Neural cell (in vitro differentiated cells): ENCODE measurements at regions not wholly inside any gene's neighbourhood (a gene's known extent, or its start where the extent isn't known, plus 50 kb on each side); places are given as distances from the start of the nearest gene placed in this dataset.

Experiments
- H2AFZ ChIP-seq: fragments of 200-600, 300-800 bp; sonication (generic), shearing (Covaris generic); 2 replicates; pipeline ENCODE4 v1.6.0; 2014; ENCODE audit warnings: low read depth, mild to moderate bottlenecking, antibody characterized with exemption, low read length, moderate library complexity
- H3F3A ChIP-seq: fragments of 200-600 bp; shearing (Covaris generic); 2 replicates; pipeline ENCODE4 v1.6.1; 2016; ENCODE audit warnings: mild to moderate bottlenecking, moderate library complexity, mixed read lengths, antibody characterized with exemption, low read length; ENCODE audit not compliant: insufficient read depth, poor library complexity, severe bottlenecking
- H3K27ac ChIP-seq: fragments of 200-600, 300-800 bp; sonication (generic), shearing (Covaris generic); 2 replicates; pipeline ENCODE4 v1.5.1; 2014; ENCODE audit warnings: mild to moderate bottlenecking, low read length, moderate library complexity
- H3K27me3 ChIP-seq: fragments of 300-800, 200-600 bp; sonication (generic), shearing (Covaris generic); 2 replicates; pipeline ENCODE4 v1.6.0; 2014; ENCODE audit warnings: mild to moderate bottlenecking, low read depth, low read length, moderate library complexity; ENCODE audit not compliant: insufficient read depth
- H3K36me3 ChIP-seq: fragments of 300-800, 200-600 bp; sonication (generic), shearing (Covaris generic); 2 replicates; pipeline ENCODE4 v1.5.1; 2014; ENCODE audit warnings: mild to moderate bottlenecking, antibody characterized with exemption, low read length, moderate library complexity; ENCODE audit not compliant: insufficient read depth
- H3K4me2 ChIP-seq: fragments of 300-800, 200-600 bp; sonication (generic), shearing (Covaris generic); 2 replicates; pipeline ENCODE4 v1.6.0; 2014; ENCODE audit warnings: mild to moderate bottlenecking, low read length
- H3K4me3 ChIP-seq: fragments of 300-800, 200-600 bp; sonication (generic), shearing (Covaris generic); 2 replicates; pipeline ENCODE4 v1.5.1; 2014; ENCODE audit warnings: mild to moderate bottlenecking, low read length, moderate library complexity
- H3K79me2 ChIP-seq: fragments of 200-600 bp; shearing (Covaris generic); replicated peaks from 2 replicates; pipeline ENCODE4 v1.6.0; 2014; ENCODE audit warnings: mild to moderate bottlenecking, low read length, moderate library complexity; ENCODE audit not compliant: insufficient read depth
- H3K9ac ChIP-seq: fragments of 300-800, 200-600 bp; sonication (generic), shearing (Covaris generic); 2 replicates; pipeline ENCODE4 v1.6.1; 2016; ENCODE audit warnings: mild to moderate bottlenecking, low read length, mixed read lengths
- H3K9me2 ChIP-seq: fragments of 200-600 bp; shearing (Covaris generic); 2 replicates; pipeline ENCODE4 v1.6.1; 2016; ENCODE audit warnings: mild to moderate bottlenecking, low read length, mixed read lengths; ENCODE audit not compliant: insufficient read depth
- H3K9me3 ChIP-seq: fragments of 200-600, 300-800 bp; sonication (generic), shearing (Covaris generic); 2 replicates; pipeline ENCODE4 v1.6.1; 2016; ENCODE audit warnings: mild to moderate bottlenecking, mixed run types, low read length, moderate library complexity, mixed read lengths
- H4K20me1 ChIP-seq: fragments of 200-600 bp; shearing (Covaris generic); 2 replicates; pipeline ENCODE4 v1.6.1; 2016; ENCODE audit warnings: mild to moderate bottlenecking, mixed run types; ENCODE audit not compliant: insufficient read depth
- EP300 ChIP-seq: fragments of 450-650 bp; conservative IDR thresholded peaks from 2 replicates; pipeline ENCODE4 v1.6.1; 2014; ENCODE audit warnings: antibody characterized with exemption, mild to moderate bottlenecking, moderate library complexity; ENCODE audit not compliant: poor library complexity, severe bottlenecking
- EZH2 ChIP-seq: fragments of 200-600, 300-800 bp; shearing (Covaris generic), sonication (generic); IDR thresholded peaks from 2 replicates; pipeline ENCODE4 v1.6.1; 2014; ENCODE audit warnings: antibody characterized with exemption, low read length, borderline replicate concordance, mild to moderate bottlenecking; ENCODE audit not compliant: insufficient read depth, poor library complexity, severe bottlenecking
- MXI1 ChIP-seq: fragments of 450-650 bp; conservative IDR thresholded peaks from 2 replicates; pipeline ENCODE4 v1.6.1; 2014; ENCODE audit warnings: antibody characterized with exemption, mild to moderate bottlenecking; ENCODE audit not compliant: poor library complexity, severe bottlenecking
- POLR2AphosphoS5 ChIP-seq: IDR thresholded peaks from 2 replicates; pipeline ENCODE4 v1.6.1; 2012
- RAD21 ChIP-seq: fragments of 450-650 bp; conservative IDR thresholded peaks from 2 replicates; pipeline ENCODE4 v1.6.1; 2014; ENCODE audit warnings: antibody characterized with exemption, mild to moderate bottlenecking, moderate library complexity
- REST ChIP-seq: IDR thresholded peaks from 2 replicates; pipeline ENCODE4 v1.6.1; 2012; ENCODE audit warnings: borderline replicate concordance
- SMC3 ChIP-seq: fragments of 450-650 bp; conservative IDR thresholded peaks from 2 replicates; pipeline ENCODE4 v1.6.1; 2014; ENCODE audit warnings: antibody characterized with exemption, mild to moderate bottlenecking, moderate library complexity; ENCODE audit not compliant: poor library complexity
- TAF1 ChIP-seq: IDR thresholded peaks from 2 replicates; pipeline ENCODE4 v1.6.1; 2012; ENCODE audit warnings: low read depth
- TF ChIP-seq, protein P1 (sequence below): fragments of 450-650 bp; IDR thresholded peaks from 2 replicates; pipeline ENCODE4 v1.5.1; 2014; ENCODE audit warnings: antibody characterized with exemption, mild to moderate bottlenecking, moderate library complexity; ENCODE audit not compliant: poor library complexity, severe bottlenecking

DNA sequence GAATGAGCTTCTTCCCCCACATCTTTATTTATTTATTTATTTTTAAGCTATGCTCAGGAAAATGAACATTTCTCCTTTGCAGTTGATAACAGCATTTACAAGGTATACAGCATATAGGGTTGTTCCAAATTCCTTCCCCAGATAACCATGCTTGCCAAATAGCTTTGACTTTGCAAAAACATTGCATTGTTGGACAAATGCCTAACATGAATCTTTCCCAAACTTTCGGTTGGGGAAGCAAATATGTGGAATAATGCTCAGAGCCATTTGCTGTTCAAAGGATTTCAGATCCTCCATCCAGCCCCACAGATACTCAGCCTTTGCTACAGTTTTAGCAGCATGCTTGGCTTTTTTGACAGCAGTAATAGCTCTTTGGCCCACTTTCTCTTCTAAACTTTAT, 127.2 kb upstream of the AGA start:
- no peak overlapping the region for H2AFZ ChIP-seq
- TF ChIP-seq TAF1 = no peak
- TF ChIP-seq REST = no peak
- TF ChIP-seq EP300 = no peak
- no peak for TF ChIP-seq EZH2
- TF ChIP-seq, protein P1, sequence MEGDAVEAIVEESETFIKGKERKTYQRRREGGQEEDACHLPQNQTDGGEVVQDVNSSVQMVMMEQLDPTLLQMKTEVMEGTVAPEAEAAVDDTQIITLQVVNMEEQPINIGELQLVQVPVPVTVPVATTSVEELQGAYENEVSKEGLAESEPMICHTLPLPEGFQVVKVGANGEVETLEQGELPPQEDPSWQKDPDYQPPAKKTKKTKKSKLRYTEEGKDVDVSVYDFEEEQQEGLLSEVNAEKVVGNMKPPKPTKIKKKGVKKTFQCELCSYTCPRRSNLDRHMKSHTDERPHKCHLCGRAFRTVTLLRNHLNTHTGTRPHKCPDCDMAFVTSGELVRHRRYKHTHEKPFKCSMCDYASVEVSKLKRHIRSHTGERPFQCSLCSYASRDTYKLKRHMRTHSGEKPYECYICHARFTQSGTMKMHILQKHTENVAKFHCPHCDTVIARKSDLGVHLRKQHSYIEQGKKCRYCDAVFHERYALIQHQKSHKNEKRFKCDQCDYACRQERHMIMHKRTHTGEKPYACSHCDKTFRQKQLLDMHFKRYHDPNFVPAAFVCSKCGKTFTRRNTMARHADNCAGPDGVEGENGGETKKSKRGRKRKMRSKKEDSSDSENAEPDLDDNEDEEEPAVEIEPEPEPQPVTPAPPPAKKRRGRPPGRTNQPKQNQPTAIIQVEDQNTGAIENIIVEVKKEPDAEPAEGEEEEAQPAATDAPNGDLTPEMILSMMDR = no peak
- no peak for TF ChIP-seq POLR2AphosphoS5
- no peak for TF ChIP-seq SMC3
- TF ChIP-seq RAD21 = no peak
- no peak for TF ChIP-seq MXI1
- H4K20me1 ChIP-seq = no peaks in the 10 kb centered on the region
- no peaks in the 10 kb centered on the region for H3F3A ChIP-seq
- H3K4me2 ChIP-seq = no peak overlapping the region
- no peaks in the 10 kb centered on the region for H3K9me3 ChIP-seq
- H3K9ac ChIP-seq = no peak overlapping the region
- H3K4me3 ChIP-seq = no peak overlapping the region
- no peaks in the 10 kb centered on the region for H3K79me2 ChIP-seq
- H3K27me3 ChIP-seq = no peaks in the 10 kb centered on the region
- H3K36me3 ChIP-seq = no peaks in the 10 kb centered on the region
- no peaks in the 10 kb centered on the region for H3K9me2 ChIP-seq
- H3K27ac ChIP-seq = no peak overlapping the region

DNA sequence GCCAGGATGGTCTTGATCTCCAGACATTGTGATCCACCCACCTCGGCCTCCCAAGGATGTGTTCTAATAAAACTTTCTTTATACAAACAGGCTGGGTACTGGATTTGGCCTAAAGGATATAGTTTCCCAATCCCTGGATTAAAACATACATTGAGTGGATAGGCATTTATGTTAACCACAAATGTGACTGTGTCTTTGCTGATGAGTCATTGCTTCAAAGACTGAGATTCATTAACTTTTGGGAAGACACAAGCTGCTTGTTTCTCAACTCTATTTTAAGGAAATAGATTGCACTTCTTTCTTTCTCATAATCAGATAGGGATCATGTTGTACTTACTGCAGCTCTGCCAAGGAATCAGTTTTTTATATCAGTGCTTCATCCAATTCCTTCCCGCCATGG, 131.3 kb upstream of the AGA start:
- H3K4me2 ChIP-seq = no peak overlapping the region
- no peaks in the 10 kb centered on the region for H4K20me1 ChIP-seq
- TF ChIP-seq POLR2AphosphoS5 (no peak), RAD21 (no peak)
- no peak overlapping the region for H2AFZ ChIP-seq
- H3K27ac ChIP-seq = no peak overlapping the region
- no peaks in the 10 kb centered on the region for H3K9me2 ChIP-seq
- no peak overlapping the region for H3K9ac ChIP-seq
- no peaks in the 10 kb centered on the region for H3F3A ChIP-seq
- H3K36me3 ChIP-seq = no peaks in the 10 kb centered on the region
- H3K79me2 ChIP-seq = no peaks in the 10 kb centered on the region
- H3K4me3 ChIP-seq = no peak overlapping the region
- no peaks in the 10 kb centered on the region for H3K9me3 ChIP-seq
- no peaks in the 10 kb centered on the region for H3K27me3 ChIP-seq

DNA sequence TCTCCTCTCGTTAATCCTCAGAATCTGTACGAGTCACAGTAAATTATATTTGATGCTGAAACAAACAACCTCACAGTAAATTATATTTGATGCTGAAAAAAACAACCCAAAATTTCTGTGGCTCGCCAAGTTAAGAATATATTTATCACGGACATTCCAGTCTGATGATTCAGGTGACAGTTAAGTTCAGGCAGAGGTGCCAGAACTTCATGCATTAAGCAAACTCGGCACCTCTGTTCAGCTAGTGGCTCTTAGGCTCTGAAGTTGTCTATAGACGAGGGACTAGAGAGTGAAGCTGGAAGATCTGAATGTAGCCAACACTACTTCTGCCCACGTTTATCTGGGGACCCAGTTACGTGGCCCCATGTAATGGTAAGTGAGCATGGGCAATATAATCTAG, 132.2 kb upstream of the AGA start:
- H3K9ac ChIP-seq = no peak overlapping the region
- no peaks in the 10 kb centered on the region for H3K9me2 ChIP-seq
- no peaks in the 10 kb centered on the region for H3K27me3 ChIP-seq
- TF ChIP-seq EP300 (no peak), SMC3 (no peak), MXI1 (no peak), POLR2AphosphoS5 (no peak), TAF1 (no peak), RAD21 (no peak), EZH2 (no peak), REST (no peak)
- TF ChIP-seq, protein P1 = no peak
- no peaks in the 10 kb centered on the region for H3K36me3 ChIP-seq
- H3K4me3 ChIP-seq = no peak overlapping the region
- no peaks in the 10 kb centered on the region for H4K20me1 ChIP-seq
- no peak overlapping the region for H3K27ac ChIP-seq
- H2AFZ ChIP-seq = no peak overlapping the region
- H3K4me2 ChIP-seq = no peak overlapping the region
- H3F3A ChIP-seq = no peaks in the 10 kb centered on the region
- H3K79me2 ChIP-seq = no peaks in the 10 kb centered on the region
- H3K9me3 ChIP-seq = no peaks in the 10 kb centered on the region
